DMS153 treated with DMSO at 0.1 percent for 48 hours (cell line): ENCODE measurements at regions not wholly inside any gene's neighbourhood (a gene's known extent, or its start where the extent isn't known, plus 50 kb on each side); places are given as distances from the start of the nearest gene placed in this dataset.
"Not testable (repeated sequence)": the region's sequence is repeated elsewhere in the genome, so short reads cannot be mapped to it uniquely, and the experiment has no call there.

ENCODE experiments used
- DNase-seq: peaks from one replicate; lab custom pipeline; 2025; ENCODE audit not compliant: unreplicated experiment; lab: John Stamatoyannopoulos, UW

GRCh38 chr3:74003734-74004133, 379.0 kb upstream of the PDZRN3 start:
- no peak for DNase-seq

- DNase-seq = no peak
Observed at GRCh38 chr3:74001436-74001835, 376.7 kb upstream of the PDZRN3 start.

DNA sequence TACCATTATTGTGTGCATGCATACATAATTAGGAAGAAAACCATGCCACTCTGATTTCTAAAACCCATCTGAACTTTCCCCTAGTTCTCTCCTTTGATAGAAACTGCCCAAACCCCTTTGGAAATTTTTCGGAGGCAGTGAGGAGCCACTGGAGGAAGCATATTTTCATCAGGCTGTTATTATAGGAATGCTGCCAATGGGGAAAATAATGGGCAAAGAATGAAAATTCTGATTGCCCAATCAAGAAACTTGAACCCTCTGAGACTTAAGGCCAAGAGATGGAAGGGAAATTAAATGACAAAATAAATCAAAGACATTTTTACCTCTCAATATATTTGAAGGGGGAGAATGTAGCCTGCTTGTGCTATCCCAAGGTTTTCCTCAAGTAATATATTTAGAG, 376.0 kb upstream of the PDZRN3 start:
- DNase-seq = no peak

DNA sequence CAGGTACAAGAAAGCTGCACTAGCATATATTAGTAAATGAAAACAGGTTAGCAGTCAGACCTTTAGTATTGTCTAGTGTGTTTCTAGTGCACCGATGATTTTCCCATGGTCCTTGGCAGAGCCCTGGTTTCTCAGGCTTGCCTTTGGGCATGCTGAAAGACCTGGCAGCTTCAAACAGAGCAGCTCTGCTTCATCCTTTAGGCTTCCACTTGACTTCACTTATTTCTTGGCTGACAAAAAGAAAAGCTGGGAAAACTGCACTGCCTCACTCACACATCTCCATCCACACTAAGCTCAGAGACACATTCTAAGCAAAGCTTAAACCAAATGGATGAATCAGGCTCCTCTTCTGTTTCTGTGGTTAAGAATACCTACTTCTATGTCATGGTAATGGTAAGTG, 374.8 kb upstream of the PDZRN3 start:
- no peak for DNase-seq

DNA sequence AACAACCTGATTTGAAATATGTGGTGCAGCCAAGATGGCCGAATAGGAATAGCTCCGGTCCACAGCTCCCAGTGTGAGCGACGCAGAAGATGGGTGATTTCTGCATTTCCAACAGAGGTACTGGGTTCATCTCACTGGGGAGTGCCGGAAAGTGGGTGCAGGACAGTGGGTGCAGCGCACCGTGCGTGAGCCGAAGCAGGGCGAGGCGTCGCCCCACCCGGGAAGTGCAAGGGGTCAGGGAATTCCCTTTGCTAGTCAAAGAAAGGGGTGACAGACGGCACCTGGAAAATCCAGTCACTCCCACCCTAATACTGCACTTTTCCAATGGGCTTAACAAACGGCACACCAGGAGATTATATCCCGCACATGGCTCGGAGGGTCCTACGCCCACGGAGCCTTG, 365.9 kb upstream of the PDZRN3 start:
- DNase-seq = not testable (repeated sequence)

DNA sequence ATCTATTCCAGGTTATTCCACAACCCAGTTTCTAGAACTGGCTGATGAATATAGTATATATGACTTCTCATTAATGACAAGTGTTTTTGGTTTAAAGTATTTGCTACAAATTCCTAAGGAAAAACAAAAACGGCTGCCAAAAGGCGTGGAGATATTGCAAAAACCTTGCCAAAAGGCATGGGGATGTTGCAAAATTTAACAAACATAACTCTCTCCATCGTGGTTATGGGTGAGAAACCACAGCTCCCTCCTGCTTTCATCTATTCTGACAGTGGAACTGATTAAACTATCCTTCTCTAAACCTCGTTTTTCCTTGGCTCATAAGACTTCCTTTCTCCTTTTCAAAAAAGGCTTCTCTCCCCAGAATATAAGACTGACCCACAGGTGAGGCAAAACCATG, 342.0 kb upstream of the PDZRN3 start:
- no peak for DNase-seq

DNA sequence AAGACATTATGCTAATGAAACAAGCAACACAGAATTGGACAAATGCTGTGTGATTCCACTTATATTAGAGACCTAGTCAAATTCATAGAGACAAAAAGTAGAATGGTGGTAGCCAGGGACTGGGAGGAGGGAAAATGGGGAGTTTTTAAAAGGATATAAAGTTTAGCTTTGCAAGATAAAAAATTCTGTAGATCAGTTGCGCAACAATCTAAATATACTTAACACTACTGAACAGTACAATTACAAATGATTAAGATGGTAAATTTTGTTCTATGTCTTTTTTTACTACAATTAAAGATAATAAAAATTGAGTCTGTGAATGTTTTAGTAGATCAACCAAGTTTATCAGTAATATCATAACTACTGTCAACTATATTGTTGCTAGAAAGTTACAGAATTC, 340.1 kb upstream of the PDZRN3 start:
- no peak for DNase-seq

DNA sequence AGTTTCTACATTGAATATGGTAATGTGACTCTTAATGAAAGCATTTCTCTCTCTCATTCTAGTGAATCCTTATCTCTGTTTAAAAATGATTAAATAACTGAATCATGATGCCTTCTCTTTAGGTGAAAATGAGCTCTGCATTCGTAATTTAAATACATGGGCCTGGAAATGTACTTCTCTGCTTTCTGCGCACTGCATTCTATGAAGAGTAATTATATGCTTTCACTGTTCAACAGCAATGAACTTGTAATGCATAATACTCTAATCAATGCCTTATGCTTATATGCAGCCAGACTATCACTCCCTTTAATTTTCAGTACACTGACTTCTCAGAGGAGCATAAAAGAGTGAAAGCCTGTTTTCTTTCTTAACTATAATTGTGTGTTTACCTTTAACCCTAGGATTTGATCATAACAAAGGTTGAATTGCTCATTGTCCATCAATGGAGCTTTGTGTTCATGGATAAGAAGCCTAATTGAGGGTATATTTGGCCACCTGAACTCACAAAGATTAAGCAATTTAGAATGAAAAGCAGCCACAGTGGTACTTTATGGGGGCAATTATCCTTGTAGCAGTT, 330.8 kb upstream of the PDZRN3 start:
- peak; percentile 12 for DNase-seq

- DNase-seq = no peak
Observed at GRCh38 chr3:73954506-73954905, 329.8 kb upstream of the PDZRN3 start.

GRCh38 chr3:73952781-73953180, 328.0 kb upstream of the PDZRN3 start:
- no peak for DNase-seq

DNA sequence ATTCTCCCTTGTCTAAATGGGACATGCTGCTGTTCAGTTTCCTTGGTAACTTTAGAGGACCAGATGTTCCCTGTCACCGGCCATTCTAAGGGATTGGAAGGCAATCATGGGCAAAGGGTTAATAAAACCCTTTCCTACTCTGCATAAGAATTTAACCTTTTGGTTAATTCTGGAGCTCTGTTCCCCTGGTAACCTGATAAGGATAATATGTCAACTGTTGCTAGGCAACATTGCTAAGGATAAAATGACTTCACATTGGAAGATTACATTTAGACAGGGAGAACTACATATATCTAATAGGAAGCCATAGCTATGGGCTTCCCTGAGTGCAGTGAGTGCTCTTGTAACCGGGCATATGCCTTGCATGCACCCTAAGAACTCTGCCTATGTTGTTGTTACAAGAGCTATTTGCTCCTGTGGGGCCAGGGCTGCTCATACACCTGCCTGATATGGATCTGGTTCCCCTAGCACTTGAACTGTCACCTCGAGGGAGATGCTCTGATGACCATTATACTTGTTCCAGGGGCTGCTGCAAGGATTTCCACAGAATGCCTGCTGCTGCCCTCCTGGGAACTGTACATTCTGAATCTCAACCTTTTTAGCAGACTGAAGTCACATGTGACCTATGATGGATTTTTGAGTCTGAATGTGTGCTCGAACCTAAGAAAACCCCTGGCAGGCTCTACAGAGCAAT, 326.3 kb upstream of the PDZRN3 start:
- no peak for DNase-seq

GRCh38 chr3:73945541-73945940, 320.8 kb upstream of the PDZRN3 start:
- no peak for DNase-seq

- no peak for DNase-seq
Observed at GRCh38 chr3:73939985-73940384, 315.2 kb upstream of the PDZRN3 start.

- DNase-seq = no peak
Observed at GRCh38 chr3:73933585-73933984, 308.8 kb upstream of the PDZRN3 start.

- DNase-seq = no peak
Observed at GRCh38 chr3:73927203-73927570, 302.4 kb upstream of the PDZRN3 start.

GRCh38 chr3:73926360-73927202, 301.8 kb upstream of the PDZRN3 start:
- DNase-seq = no peak

GRCh38 chr3:73925011-73925410, 300.3 kb upstream of the PDZRN3 start:
- DNase-seq = no peak

- DNase-seq = no peak
Observed at GRCh38 chr3:73924048-73924447, 299.3 kb upstream of the PDZRN3 start.

DNA sequence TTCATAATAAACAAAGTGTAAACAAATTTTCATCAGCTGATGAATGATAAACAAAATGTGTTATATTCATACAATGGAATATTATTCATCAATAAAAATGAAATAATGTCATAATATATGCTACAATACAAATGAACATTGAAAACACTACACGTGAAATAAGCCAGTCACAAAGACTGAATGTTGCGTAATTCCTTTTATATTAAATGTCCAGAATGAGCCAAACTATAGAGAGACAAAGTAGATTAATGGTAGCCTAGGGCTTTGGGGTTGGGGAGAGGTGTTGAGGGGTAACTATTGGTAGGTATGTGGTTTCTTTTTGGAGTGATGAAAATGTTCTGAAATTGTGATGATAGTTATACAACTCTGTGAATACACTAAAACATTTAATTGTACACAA, 292.9 kb upstream of the PDZRN3 start:
- no peak for DNase-seq

- DNase-seq = no peak
Observed at GRCh38 chr3:73915886-73916285, 291.1 kb upstream of the PDZRN3 start.

- DNase-seq = no peak
Observed at GRCh38 chr3:73908218-73908617, 283.5 kb upstream of the PDZRN3 start.

GRCh38 chr3:73901686-73902085, 276.9 kb upstream of the PDZRN3 start:
- DNase-seq = no peak
